Activated CD4-positive, alpha-beta T cell treated with anti-CD3 and anti-CD28 coated beads, Interleukin-2, amount 10 ng/mL, durations not matched to agents 7 days and 5 days (primary cell): ENCODE measurements at regions not wholly inside any gene's neighbourhood (a gene's known extent, or its start where the extent isn't known, plus 50 kb on each side); places are given as distances from the start of the nearest gene placed in this dataset.

Source experiments
- CTCF ChIA-PET: fragments of 350-600 bp; sonication (Branson Sonifier 250); formaldehyde crosslinking; loops from one replicate; lab custom pipeline; 2021; ENCODE audit warnings: antibody characterized with exemption; lab: Charles Lee
- POLR2A ChIA-PET: fragments of 350-600 bp; sonication (Branson Sonifier 250); formaldehyde crosslinking; loops from one replicate; lab custom pipeline; 2021; ENCODE audit warnings: antibody characterized with exemption; lab: Charles Lee
- DNase-seq: peaks from one replicate; pipeline ENCODE4 v3.0.0-alpha.2; 2020
- H3K27ac Mint-ChIP-seq: one replicate; pipeline ENCODE4 v1.8.0; 2021; ENCODE audit warnings: mild to moderate bottlenecking, moderate library complexity, mixed read lengths
- H3K27me3 Mint-ChIP-seq: one replicate; pipeline ENCODE4 v1.8.0; 2021; ENCODE audit warnings: mixed read lengths
- H3K36me3 Mint-ChIP-seq: one replicate; pipeline ENCODE4 v1.8.0; 2021; ENCODE audit warnings: low read depth, mixed read lengths
- H3K4me1 Mint-ChIP-seq: one replicate; pipeline ENCODE4 v1.8.0; 2021; ENCODE audit warnings: mixed read lengths
- H3K4me3 Mint-ChIP-seq: one replicate; pipeline ENCODE4 v1.8.0; 2021; ENCODE audit warnings: mild to moderate bottlenecking, moderate library complexity, mixed read lengths
- H3K9me3 Mint-ChIP-seq: one replicate; pipeline ENCODE4 v1.8.0; 2021; ENCODE audit warnings: mixed read lengths

- Mint-ChIP-seq H3K27me3 (peaks cover 9% of the 10 kb centered on the region), H3K27ac (no peak overlapping the region), H3K4me3 (no peak overlapping the region), H3K36me3 (no peaks in the 10 kb centered on the region), H3K4me1 (no peaks in the 10 kb centered on the region), H3K9me3 (peaks cover 5% of the 10 kb centered on the region)
- DNase-seq, result no peak
- POLR2A ChIA-PET, result no interaction called here
- CTCF ChIA-PET, result no interaction called here
Observed at GRCh38 chr5:103435136-103435889, 127.3 kb downstream of the NUDT12 start.

GRCh38 chr5:103434057-103434456 is 128.5 kb downstream of the NUDT12 start:
- no peaks in the 10 kb centered on the region for H3K4me1 Mint-ChIP-seq
- H3K27me3 Mint-ChIP-seq, result peaks cover 7% of the 10 kb centered on the region
- DNase-seq, result no peak
- H3K36me3 Mint-ChIP-seq, result no peaks in the 10 kb centered on the region
- no peak overlapping the region for H3K4me3 Mint-ChIP-seq
- H3K9me3 Mint-ChIP-seq, result no peaks in the 10 kb centered on the region
- POLR2A ChIA-PET, result no interaction called here
- H3K27ac Mint-ChIP-seq, result no peak overlapping the region
- CTCF ChIA-PET, result no interaction called here

GRCh38 chr5:103433211-103433610 is 129.4 kb downstream of the NUDT12 start:
- no peaks in the 10 kb centered on the region for H3K4me1 Mint-ChIP-seq
- no peaks in the 10 kb centered on the region for H3K36me3 Mint-ChIP-seq
- CTCF ChIA-PET, result no interaction called here
- no peaks in the 10 kb centered on the region for H3K9me3 Mint-ChIP-seq
- DNase-seq, result no peak
- no peak overlapping the region for H3K27ac Mint-ChIP-seq
- POLR2A ChIA-PET, result no interaction called here
- peaks cover 7% of the 10 kb centered on the region for H3K27me3 Mint-ChIP-seq
- H3K4me3 Mint-ChIP-seq, result no peak overlapping the region

- Mint-ChIP-seq H3K4me3 (no peak overlapping the region), H3K4me1 (no peaks in the 10 kb centered on the region), H3K9me3 (no peaks in the 10 kb centered on the region), H3K27me3 (peaks cover 14% of the 10 kb centered on the region), H3K27ac (no peak overlapping the region), H3K36me3 (no peaks in the 10 kb centered on the region)
- ChIA-PET CTCF (no interaction called here), POLR2A (no interaction called here)
- DNase-seq, result no peak
Observed at GRCh38 chr5:103428923-103429322, 133.7 kb downstream of the NUDT12 start.

GRCh38 chr5:103428411-103428871 is 134.1 kb downstream of the NUDT12 start:
- Mint-ChIP-seq H3K36me3 (no peaks in the 10 kb centered on the region), H3K9me3 (no peaks in the 10 kb centered on the region), H3K27ac (no peak overlapping the region), H3K27me3 (peaks cover 14% of the 10 kb centered on the region), H3K4me1 (no peaks in the 10 kb centered on the region), H3K4me3 (no peak overlapping the region)
- ChIA-PET POLR2A (no interaction called here), CTCF (no interaction called here)
- no peak for DNase-seq

- CTCF ChIA-PET, result interaction anchor here (1.5 kb wide), 1 partner anchor 10 kb away, joined by 3 read pairs; no protein-coding TSS in a partner anchor
- POLR2A ChIA-PET, result no interaction called here
- Mint-ChIP-seq H3K4me3 (no peak overlapping the region), H3K9me3 (no peaks in the 10 kb centered on the region), H3K36me3 (no peaks in the 10 kb centered on the region), H3K27me3 (peaks cover 13% of the 10 kb centered on the region), H3K27ac (no peak overlapping the region), H3K4me1 (no peaks in the 10 kb centered on the region)
- DNase-seq, result no peak
Observed at GRCh38 chr5:103427326-103427725, 135.3 kb downstream of the NUDT12 start.

GRCh38 chr5:103425686-103426454 is 136.7 kb downstream of the NUDT12 start:
- Mint-ChIP-seq H3K4me3 (no peak overlapping the region), H3K9me3 (no peaks in the 10 kb centered on the region), H3K27me3 (peaks cover 16% of the 10 kb centered on the region), H3K27ac (no peak overlapping the region), H3K36me3 (no peaks in the 10 kb centered on the region), H3K4me1 (no peaks in the 10 kb centered on the region)
- POLR2A ChIA-PET, result no interaction called here
- CTCF ChIA-PET, result interaction anchor here (1.5 kb wide), 1 partner anchor 8 kb away, joined by 3 read pairs; no protein-coding TSS in a partner anchor
- no peak for DNase-seq

- no peak overlapping the region for H3K4me3 Mint-ChIP-seq
- no peak overlapping the region for H3K27ac Mint-ChIP-seq
- DNase-seq, result no peak
- no peaks in the 10 kb centered on the region for H3K9me3 Mint-ChIP-seq
- ChIA-PET CTCF (no interaction called here), POLR2A (no interaction called here)
- no peaks in the 10 kb centered on the region for H3K36me3 Mint-ChIP-seq
- H3K4me1 Mint-ChIP-seq, result no peaks in the 10 kb centered on the region
- H3K27me3 Mint-ChIP-seq, result peaks cover 18% of the 10 kb centered on the region
Observed at GRCh38 chr5:103424453-103425205, 138.0 kb downstream of the NUDT12 start.

GRCh38 chr5:103424026-103424425 is 138.6 kb downstream of the NUDT12 start:
- H3K9me3 Mint-ChIP-seq, result no peaks in the 10 kb centered on the region
- ChIA-PET CTCF (no interaction called here), POLR2A (no interaction called here)
- H3K27me3 Mint-ChIP-seq, result peaks cover 20% of the 10 kb centered on the region
- DNase-seq, result no peak
- no peaks in the 10 kb centered on the region for H3K4me1 Mint-ChIP-seq
- no peak overlapping the region for H3K27ac Mint-ChIP-seq
- H3K4me3 Mint-ChIP-seq, result no peak overlapping the region
- H3K36me3 Mint-ChIP-seq, result no peaks in the 10 kb centered on the region

GRCh38 chr5:103422756-103423155 is 139.8 kb downstream of the NUDT12 start:
- no peaks in the 10 kb centered on the region for H3K4me1 Mint-ChIP-seq
- DNase-seq, result no peak
- H3K4me3 Mint-ChIP-seq, result no peak overlapping the region
- H3K27me3 Mint-ChIP-seq, result peaks cover 25% of the 10 kb centered on the region
- no peak overlapping the region for H3K27ac Mint-ChIP-seq
- H3K9me3 Mint-ChIP-seq, result no peaks in the 10 kb centered on the region
- POLR2A ChIA-PET, result no interaction called here
- CTCF ChIA-PET, result no interaction called here
- no peaks in the 10 kb centered on the region for H3K36me3 Mint-ChIP-seq

GRCh38 chr5:103414604-103415003 is 148.0 kb downstream of the NUDT12 start:
- CTCF ChIA-PET, result no interaction called here
- Mint-ChIP-seq H3K9me3 (no peaks in the 10 kb centered on the region), H3K4me1 (no peaks in the 10 kb centered on the region), H3K27me3 (peaks cover 14% of the 10 kb centered on the region), H3K27ac (no peak overlapping the region), H3K4me3 (no peak overlapping the region), H3K36me3 (no peaks in the 10 kb centered on the region)
- no peak for DNase-seq
- POLR2A ChIA-PET, result no interaction called here

- POLR2A ChIA-PET, result no interaction called here
- no peak for DNase-seq
- H3K4me1 Mint-ChIP-seq, result no peaks in the 10 kb centered on the region
Observed at GRCh38 chr5:103411711-103412110, 150.9 kb downstream of the NUDT12 start.

GRCh38 chr5:103410172-103410571 is 151.6 kb downstream of the MACIR start:
- Mint-ChIP-seq H3K27ac (no peak overlapping the region), H3K4me3 (no peak overlapping the region), H3K4me1 (no peaks in the 10 kb centered on the region), H3K27me3 (peaks cover 6% of the 10 kb centered on the region), H3K9me3 (no peaks in the 10 kb centered on the region), H3K36me3 (no peaks in the 10 kb centered on the region)
- ChIA-PET POLR2A (no interaction called here), CTCF (no interaction called here)
- DNase-seq, result no peak

More at GRCh38 chr5:103411711-103412110, 150.9 kb downstream of the NUDT12 start:
- no peak overlapping the region for H3K27ac Mint-ChIP-seq
- CTCF ChIA-PET, result no interaction called here
- H3K36me3 Mint-ChIP-seq, result no peaks in the 10 kb centered on the region
- H3K4me3 Mint-ChIP-seq, result no peak overlapping the region
- H3K27me3 Mint-ChIP-seq, result peaks cover 8% of the 10 kb centered on the region
- no peaks in the 10 kb centered on the region for H3K9me3 Mint-ChIP-seq
